ENCODE measurements at regions not wholly inside any gene's neighbourhood (a gene's known extent, or its start where the extent isn't known, plus 50 kb on each side); places are given as distances from the start of the nearest gene placed in this dataset.

- Histone ChIP-seq H3K23ac (ENCODE audit: low read depth, low read length) (no peak overlapping the region), H3K9me3 (ENCODE audit: control insufficient read depth, insufficient read depth, low read length) (peaks cover 45% of the 10 kb centered on the region), H2AK5ac (ENCODE audit: low read depth, low read length) (no peak overlapping the region), H2BK5ac (ENCODE audit: low read depth, low read length, poor library complexity, severe bottlenecking) (no peak overlapping the region), H3K4me2 (ENCODE audit: low read depth, low read length) (no peak overlapping the region), H3K79me1 (ENCODE audit: low read depth in 1 of 2, low read length in 2 of 2) (no peaks in the 10 kb centered on the region), H4K20me1 (ENCODE audit: insufficient read depth, low read length) (no peaks in the 10 kb centered on the region), H3K14ac (replicated peaks; ENCODE audit: low read depth, low read length) (no peak overlapping the region), H3K18ac (ENCODE audit: low read depth, low read length) (no peak overlapping the region), H2BK120ac (ENCODE audit: low read depth, low read length) (no peak overlapping the region), H3K9me1 (ENCODE audit: insufficient read depth, low read length) (no peaks in the 10 kb centered on the region), H3K56ac (ENCODE audit: extremely low read depth, insufficient read depth, low read length) (no peak overlapping the region), H2BK20ac (ENCODE audit: low read depth, low read length) (no peak overlapping the region), H3K4me1 (ENCODE audit: control insufficient read depth, insufficient read depth, low read length) (no peaks in the 10 kb centered on the region), H3K27ac (ENCODE audit: insufficient read depth, low read length) (no peak overlapping the region), H3K4me3 (ENCODE audit: insufficient read depth, low read depth, low read length) (no peak overlapping the region), H4K8ac (ENCODE audit: low read depth in 2 of 2, low read length in 2 of 2) (no peak overlapping the region), H4K91ac (ENCODE audit: insufficient read depth, low read depth, low read length) (no peak overlapping the region), H2AK9ac (replicated peaks; ENCODE audit: low read depth, low read length, poor library complexity) (no peak overlapping the region), H2AFZ (replicated peaks; ENCODE audit: low read length, poor library complexity) (no peak overlapping the region), H2BK15ac (ENCODE audit: low read depth, low read length) (no peak overlapping the region), H4K5ac (ENCODE audit: low read depth, low read length) (no peak overlapping the region), H3K27me3 (ENCODE audit: control insufficient read depth, insufficient read depth, low read length) (no peaks in the 10 kb centered on the region), H3K36me3 (ENCODE audit: control insufficient read depth, insufficient read depth, low read length) (no peaks in the 10 kb centered on the region), H3K9ac (ENCODE audit: low read depth, low read length) (no peak overlapping the region), H3K4ac (ENCODE audit: low read depth, low read length) (no peak overlapping the region)
- ChIA-PET POLR2A (ENCODE audit: unreplicated experiment) (no interaction called here), CTCF (no interaction called here)
- ATAC-seq (ENCODE audit: low read depth) (no peak), DNase-seq (no peak)
- dilution Hi-C loops (cut with HindIII; ENCODE audit: low sequenced_read_pairs, unreplicated experiment), result no loop called here
- WGBS, 2 experiments (ENCODE audit: extremely low coverage in 2 of 2, insufficient read length in 1 of 2), result 28% methylated on average over 13 of the region's 20 CpGs; no CpG with 5 or more reads in 1 of the 2 experiments
- intact Hi-C loops (cut with micrococcal nuclease), result no loop called here
- no peak for TF ChIP-seq USF2 (IDR thresholded peaks at IDR 0.05; ENCODE audit: low read depth, low read length)
- no peak for TF ChIP-seq NFE2L2 (IDR thresholded peaks at IDR 0.05; ENCODE audit: low read depth, low read length)
- no peak for TF ChIP-seq RFX5 (IDR thresholded peaks at IDR 0.05; ENCODE audit: low read depth, low read length)
- no peak for TF ChIP-seq CTCF (conservative IDR thresholded peaks at IDR 0.05; ENCODE audit: low read depth, low read length)
- TF ChIP-seq SMC3 (IDR thresholded peaks at IDR 0.05; ENCODE audit: low read depth, low read length), result no peak
- no peak for TF ChIP-seq MXI1 (IDR thresholded peaks at IDR 0.05; ENCODE audit: borderline replicate concordance, low read depth, low read length)
- no peak for TF ChIP-seq MAFK (IDR thresholded peaks at IDR 0.05; ENCODE audit: low read depth, low read length)
- TF ChIP-seq RCOR1 (IDR thresholded peaks at IDR 0.05; ENCODE audit: insufficient replicate concordance, low read length), result no peak
- no peak for TF ChIP-seq CHD1 (IDR thresholded peaks at IDR 0.05; ENCODE audit: low read depth, low read length)
- no peak for TF ChIP-seq RAD21 (IDR thresholded peaks at IDR 0.05; ENCODE audit: low read length)
- TF ChIP-seq FOS (IDR thresholded peaks at IDR 0.05; ENCODE audit: low read depth, low read length), result no peak
- no peak for TF ChIP-seq MAZ (IDR thresholded peaks at IDR 0.05; ENCODE audit: borderline replicate concordance, low read depth, low read length)
- in situ Hi-C loops (cut with MboI; ENCODE audit: low sequenced_read_pairs), result no loop called here
- no TSS peak for BruUV-seq (replicated peaks)
These were observed 421.3 kb upstream of the NUPR2 start for GRCh38 chr7:56537477-56537876.
